Neutrophil (primary cell): ENCODE measurements at regions not wholly inside any gene's neighbourhood (a gene's known extent, or its start where the extent isn't known, plus 50 kb on each side); places are given as distances from the start of the nearest gene placed in this dataset.
"Not testable (repeated sequence)": the region's sequence is repeated elsewhere in the genome, so short reads cannot be mapped to it uniquely, and the experiment has no call there.

Experiments used
- H3K27ac ChIP-seq: fragments of 200-600 bp; sonication (generic); 2 replicates; pipeline ENCODE4 v1.5.1; 2016; ENCODE audit warnings: mild to moderate bottlenecking, moderate library complexity
- H3K27me3 ChIP-seq: fragments of 200-600 bp; sonication (generic); 2 replicates; pipeline ENCODE4 v1.6.0; 2016; ENCODE audit warnings: mild to moderate bottlenecking
- H3K36me3 ChIP-seq: fragments of 200-600 bp; sonication (generic); 2 replicates; pipeline ENCODE4 v1.5.1; 2017
- H3K4me1 ChIP-seq, 2 experiments: fragments of 200-600 bp in 1 of 2; sonication (generic) in 1 of 2; 1 replicate in 1 of 2; 2 replicates in 1 of 2; pipeline versions ENCODE4 v1.5.1 to v1.6.1; 2013 to 2016; ENCODE audit warnings: low read depth in 1 of 2, low read length in 1 of 2, mild to moderate bottlenecking in 1 of 2, moderate library complexity in 1 of 2; ENCODE audit not compliant: control insufficient read depth in 1 of 2, insufficient read depth in 1 of 2
- H3K4me3 ChIP-seq, 2 experiments: fragments of 200-600 bp in 1 of 2; sonication (generic) in 1 of 2; 1 replicate in 1 of 2; 2 replicates in 1 of 2; pipeline ENCODE4 v1.5.1; 2013 to 2016; ENCODE audit warnings: low read depth in 1 of 2, low read length in 1 of 2, mild to moderate bottlenecking in 1 of 2, moderate library complexity in 1 of 2
- H3K9me3 ChIP-seq: fragments of 200-600 bp; sonication (generic); 2 replicates; pipeline ENCODE4 v1.5.1; 2016
- CTCF ChIP-seq: fragments of 200-600 bp; sonication (generic); IDR thresholded peaks from 2 replicates; pipeline ENCODE4 v1.5.1; 2016; ENCODE audit warnings: antibody characterized with exemption

- H3K4me1 ChIP-seq = peaks cover 0 to 7% of the 10 kb centered on the region in 2 experiments
- TF ChIP-seq CTCF = no peak
- no peaks in the 10 kb centered on the region for H3K9me3 ChIP-seq
Observed at GRCh38 chr11:129751511-129751910, 64.1 kb upstream of the TMEM45B start.

GRCh38 chr11:129763569-129763968, 52.1 kb upstream of the TMEM45B start:
- not testable (repeated sequence) for H3K27ac ChIP-seq, H3K4me3 ChIP-seq, H3K36me3 ChIP-seq, H3K9me3 ChIP-seq, H3K4me1 ChIP-seq
- H3K27me3 ChIP-seq = peaks cover 31% of the 10 kb centered on the region

More at GRCh38 chr11:129751511-129751910, 64.1 kb upstream of the TMEM45B start:
- peaks cover 57% of the 10 kb centered on the region for H3K27me3 ChIP-seq
- no peak overlapping the region for H3K4me3 ChIP-seq
- H3K27ac ChIP-seq = no peak overlapping the region
- no peaks in the 10 kb centered on the region for H3K36me3 ChIP-seq

DNA sequence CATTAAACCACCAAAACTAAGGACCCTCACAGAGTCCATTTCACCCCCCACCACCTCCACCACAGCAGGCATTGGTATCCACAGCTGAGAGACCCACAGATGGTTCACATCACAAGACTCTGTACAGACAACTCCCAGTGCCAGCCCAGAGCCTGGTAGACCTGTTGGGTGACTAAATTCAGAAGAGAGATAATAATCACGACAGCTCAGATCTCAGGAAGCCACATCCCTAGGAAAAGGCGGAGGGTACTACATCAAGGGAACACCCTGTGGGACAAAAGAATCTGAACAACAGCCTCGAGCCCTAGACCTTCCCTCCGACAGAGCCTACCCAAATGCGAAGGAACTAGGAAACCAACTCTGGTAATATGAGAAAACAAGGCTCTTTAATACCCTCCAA, 51.4 kb upstream of the TMEM45B start:
- not testable (repeated sequence) for H3K36me3 ChIP-seq, H3K4me3 ChIP-seq, H3K27ac ChIP-seq, H3K9me3 ChIP-seq, H3K4me1 ChIP-seq
- H3K27me3 ChIP-seq = peaks cover 25% of the 10 kb centered on the region
